ENCODE measurements at regions not wholly inside any gene's neighbourhood (a gene's known extent, or its start where the extent isn't known, plus 50 kb on each side); places are given as distances from the start of the nearest gene placed in this dataset.

- H3K36me3 ChIP-seq (ENCODE audit: insufficient read depth, low read length): no peaks in the 10 kb centered on the region
- no peak overlapping the region for H2AFZ ChIP-seq (ENCODE audit: low read depth, low read length)
- peaks cover 7% of the 10 kb centered on the region for H3K4me1 ChIP-seq (ENCODE audit: insufficient read depth, low read length)
- H3K4me3 ChIP-seq (ENCODE audit: low read length): no peak overlapping the region
- H3K9me3 ChIP-seq (ENCODE audit: low read length): no peaks in the 10 kb centered on the region
- no peaks in the 10 kb centered on the region for H3K27me3 ChIP-seq (ENCODE audit: insufficient read depth, low read length)
Measured at GRCh38 chr17:6213859-6214258, 143.7 kb downstream of the WSCD1 start.

- H3K27me3 ChIP-seq (ENCODE audit: insufficient read depth, low read length): no peaks in the 10 kb centered on the region
- no peak overlapping the region for H3K4me3 ChIP-seq (ENCODE audit: low read length)
- H3K36me3 ChIP-seq (ENCODE audit: insufficient read depth, low read length): no peaks in the 10 kb centered on the region
- no peak overlapping the region for H2AFZ ChIP-seq (ENCODE audit: low read depth, low read length)
- H3K4me1 ChIP-seq (ENCODE audit: insufficient read depth, low read length): peaks cover 7% of the 10 kb centered on the region
- H3K9me3 ChIP-seq (ENCODE audit: low read length): no peaks in the 10 kb centered on the region
Measured at GRCh38 chr17:6212766-6213165, 142.6 kb downstream of the WSCD1 start.

- Histone ChIP-seq H3K4me1 (ENCODE audit: insufficient read depth, low read length) (peaks cover 15% of the 10 kb centered on the region), H2AFZ (ENCODE audit: low read depth, low read length) (no peak overlapping the region), H3K36me3 (ENCODE audit: insufficient read depth, low read length) (no peaks in the 10 kb centered on the region), H3K27me3 (ENCODE audit: insufficient read depth, low read length) (no peaks in the 10 kb centered on the region), H3K9me3 (ENCODE audit: low read length) (no peaks in the 10 kb centered on the region), H3K4me3 (ENCODE audit: low read length) (no peak overlapping the region)
Measured at GRCh38 chr17:6209829-6210228, 139.7 kb downstream of the WSCD1 start.

GRCh38 chr17:6208608-6209180 is 138.5 kb downstream of the WSCD1 start:
- Histone ChIP-seq H3K4me1 (ENCODE audit: insufficient read depth, low read length) (peaks cover 15% of the 10 kb centered on the region), H3K36me3 (ENCODE audit: insufficient read depth, low read length) (no peaks in the 10 kb centered on the region), H3K9me3 (ENCODE audit: low read length) (no peaks in the 10 kb centered on the region), H3K27me3 (ENCODE audit: insufficient read depth, low read length) (no peaks in the 10 kb centered on the region), H2AFZ (ENCODE audit: low read depth, low read length) (no peak overlapping the region), H3K4me3 (ENCODE audit: low read length) (no peak overlapping the region)

GRCh38 chr17:6205525-6205924 is 135.3 kb downstream of the WSCD1 start:
- H3K36me3 ChIP-seq (ENCODE audit: insufficient read depth, low read length): no peaks in the 10 kb centered on the region
- H3K4me1 ChIP-seq (ENCODE audit: insufficient read depth, low read length): peaks cover 8% of the 10 kb centered on the region
- no peaks in the 10 kb centered on the region for H3K9me3 ChIP-seq (ENCODE audit: low read length)
- no peak overlapping the region for H2AFZ ChIP-seq (ENCODE audit: low read depth, low read length)
- no peak overlapping the region for H3K4me3 ChIP-seq (ENCODE audit: low read length)
- H3K27me3 ChIP-seq (ENCODE audit: insufficient read depth, low read length): no peaks in the 10 kb centered on the region

- H3K9me3 ChIP-seq (ENCODE audit: low read length): no peaks in the 10 kb centered on the region
- no peaks in the 10 kb centered on the region for H3K36me3 ChIP-seq (ENCODE audit: insufficient read depth, low read length)
- H2AFZ ChIP-seq (ENCODE audit: low read depth, low read length): peak overlapping the region; percentile 5
- no peak overlapping the region for H3K4me3 ChIP-seq (ENCODE audit: low read length)
- peaks cover 8% of the 10 kb centered on the region for H3K4me1 ChIP-seq (ENCODE audit: insufficient read depth, low read length)
- H3K27me3 ChIP-seq (ENCODE audit: insufficient read depth, low read length): no peaks in the 10 kb centered on the region
Measured at GRCh38 chr17:6205033-6205432, 134.9 kb downstream of the WSCD1 start.

GRCh38 chr17:6204203-6204722 is 134.1 kb downstream of the WSCD1 start:
- no peak overlapping the region for H3K4me3 ChIP-seq (ENCODE audit: low read length)
- no peaks in the 10 kb centered on the region for H3K36me3 ChIP-seq (ENCODE audit: insufficient read depth, low read length)
- peaks cover 8% of the 10 kb centered on the region for H3K4me1 ChIP-seq (ENCODE audit: insufficient read depth, low read length)
- H2AFZ ChIP-seq (ENCODE audit: low read depth, low read length): no peak overlapping the region
- H3K9me3 ChIP-seq (ENCODE audit: low read length): no peaks in the 10 kb centered on the region
- no peaks in the 10 kb centered on the region for H3K27me3 ChIP-seq (ENCODE audit: insufficient read depth, low read length)

- Histone ChIP-seq H3K9me3 (ENCODE audit: low read length) (no peaks in the 10 kb centered on the region), H3K36me3 (ENCODE audit: insufficient read depth, low read length) (no peaks in the 10 kb centered on the region), H3K27me3 (ENCODE audit: insufficient read depth, low read length) (no peaks in the 10 kb centered on the region), H3K4me3 (ENCODE audit: low read length) (no peak overlapping the region), H3K4me1 (ENCODE audit: insufficient read depth, low read length) (no peaks in the 10 kb centered on the region), H2AFZ (ENCODE audit: low read depth, low read length) (no peak overlapping the region)
Measured at GRCh38 chr17:6196355-6196754, 126.2 kb downstream of the WSCD1 start.

GRCh38 chr17:6195123-6195522 is 124.9 kb downstream of the WSCD1 start:
- H3K9me3 ChIP-seq (ENCODE audit: low read length): no peaks in the 10 kb centered on the region
- no peaks in the 10 kb centered on the region for H3K27me3 ChIP-seq (ENCODE audit: insufficient read depth, low read length)
- H3K4me1 ChIP-seq (ENCODE audit: insufficient read depth, low read length): no peaks in the 10 kb centered on the region
- H3K4me3 ChIP-seq (ENCODE audit: low read length): no peak overlapping the region
- no peak overlapping the region for H2AFZ ChIP-seq (ENCODE audit: low read depth, low read length)
- no peaks in the 10 kb centered on the region for H3K36me3 ChIP-seq (ENCODE audit: insufficient read depth, low read length)

- no peaks in the 10 kb centered on the region for H3K9me3 ChIP-seq (ENCODE audit: low read length)
- no peaks in the 10 kb centered on the region for H3K27me3 ChIP-seq (ENCODE audit: insufficient read depth, low read length)
- H3K36me3 ChIP-seq (ENCODE audit: insufficient read depth, low read length): no peaks in the 10 kb centered on the region
- peaks cover 12% of the 10 kb centered on the region for H3K4me1 ChIP-seq (ENCODE audit: insufficient read depth, low read length)
- H2AFZ ChIP-seq (ENCODE audit: low read depth, low read length): no peak overlapping the region
- H3K4me3 ChIP-seq (ENCODE audit: low read length): no peak overlapping the region
Measured at GRCh38 chr17:6191405-6192324, 121.5 kb downstream of the WSCD1 start.

GRCh38 chr17:6187836-6188235 is 117.7 kb downstream of the WSCD1 start:
- H3K4me1 ChIP-seq (ENCODE audit: insufficient read depth, low read length): peaks cover 12% of the 10 kb centered on the region
- peak overlapping the region; percentile 74 for H2AFZ ChIP-seq (ENCODE audit: low read depth, low read length)
- no peaks in the 10 kb centered on the region for H3K9me3 ChIP-seq (ENCODE audit: low read length)
- H3K27me3 ChIP-seq (ENCODE audit: insufficient read depth, low read length): no peaks in the 10 kb centered on the region
- H3K36me3 ChIP-seq (ENCODE audit: insufficient read depth, low read length): no peaks in the 10 kb centered on the region
- H3K4me3 ChIP-seq (ENCODE audit: low read length): peak overlapping the region; percentile 30

GRCh38 chr17:6186998-6187397 is 116.8 kb downstream of the WSCD1 start:
- peaks cover 12% of the 10 kb centered on the region for H3K4me1 ChIP-seq (ENCODE audit: insufficient read depth, low read length)
- H3K4me3 ChIP-seq (ENCODE audit: low read length): no peak overlapping the region
- no peaks in the 10 kb centered on the region for H3K9me3 ChIP-seq (ENCODE audit: low read length)
- H3K27me3 ChIP-seq (ENCODE audit: insufficient read depth, low read length): no peaks in the 10 kb centered on the region
- no peak overlapping the region for H2AFZ ChIP-seq (ENCODE audit: low read depth, low read length)
- H3K36me3 ChIP-seq (ENCODE audit: insufficient read depth, low read length): no peaks in the 10 kb centered on the region

GRCh38 chr17:6184508-6184907 is 114.3 kb downstream of the WSCD1 start:
- H3K27me3 ChIP-seq (ENCODE audit: insufficient read depth, low read length): no peaks in the 10 kb centered on the region
- H2AFZ ChIP-seq (ENCODE audit: low read depth, low read length): no peak overlapping the region
- no peaks in the 10 kb centered on the region for H3K36me3 ChIP-seq (ENCODE audit: insufficient read depth, low read length)
- H3K4me3 ChIP-seq (ENCODE audit: low read length): no peak overlapping the region
- peaks cover 12% of the 10 kb centered on the region for H3K4me1 ChIP-seq (ENCODE audit: insufficient read depth, low read length)
- H3K9me3 ChIP-seq (ENCODE audit: low read length): no peaks in the 10 kb centered on the region
